ENCODE measurements at regions not wholly inside any gene's neighbourhood (a gene's known extent, or its start where the extent isn't known, plus 50 kb on each side); places are given as distances from the start of the nearest gene placed in this dataset.

- TF ChIP-seq ZNF384 (IDR thresholded peaks at IDR 0.05): no peak
- TF ChIP-seq SUZ12 (IDR thresholded peaks at IDR 0.05): no peak
These were observed 218.0 kb upstream of the ZFHX3 start for GRCh38 chr16:73265935-73266334.

Data from HEK293T (cell line).